Chondrocyte (in vitro differentiated cells): ENCODE measurements at regions not wholly inside any gene's neighbourhood (a gene's known extent, or its start where the extent isn't known, plus 50 kb on each side); places are given as distances from the start of the nearest gene placed in this dataset.

Source experiments
- DNase-seq: peaks from one replicate; pipeline ENCODE4 v3.0.0; 2021; ENCODE audit warnings: mixed read lengths, low spot score
- H3K27ac Mint-ChIP-seq: one replicate; pipeline ENCODE4 v1.8.0; 2021; ENCODE audit warnings: mild to moderate bottlenecking, moderate library complexity, mixed read lengths; ENCODE audit not compliant: unreplicated experiment
- H3K27me3 Mint-ChIP-seq: 2 replicates; pipeline ENCODE4 v1.8.0; 2021; ENCODE audit warnings: low read depth, mixed read lengths
- H3K36me3 Mint-ChIP-seq: 2 replicates; pipeline ENCODE4 v1.8.0; 2021; ENCODE audit warnings: low read depth, mixed read lengths
- H3K4me1 Mint-ChIP-seq: 2 replicates; pipeline ENCODE4 v1.8.0; 2021; ENCODE audit warnings: low read depth, mild to moderate bottlenecking, mixed read lengths
- H3K4me3 Mint-ChIP-seq: one replicate; pipeline ENCODE4 v1.8.0; 2021; ENCODE audit warnings: mild to moderate bottlenecking, moderate library complexity, mixed read lengths; ENCODE audit not compliant: unreplicated experiment
- H3K9me3 Mint-ChIP-seq: 2 replicates; pipeline ENCODE4 v1.8.0; 2021; ENCODE audit warnings: low read depth, mixed read lengths
- CTCF ChIP-seq: fragments of 200-600 bp; sonication (generic); IDR thresholded peaks from 2 replicates; pipeline ENCODE4 v1.5.0; 2021; ENCODE audit warnings: antibody characterized with exemption, mild to moderate bottlenecking, moderate library complexity

GRCh38 chr1:80994934-80995333 lies 805.8 kb upstream of the ADGRL2 start:
- DNase-seq: no peak
- TF ChIP-seq CTCF: no peak
- no peaks in the 10 kb centered on the region for H3K36me3 Mint-ChIP-seq
- no peaks in the 10 kb centered on the region for H3K27me3 Mint-ChIP-seq
- H3K27ac Mint-ChIP-seq: peak overlapping the region; percentile 3
- peaks cover 3% of the 10 kb centered on the region for H3K9me3 Mint-ChIP-seq
- no peak overlapping the region for H3K4me3 Mint-ChIP-seq
- peaks cover 33% of the 10 kb centered on the region for H3K4me1 Mint-ChIP-seq

GRCh38 chr1:80994038-80994437 lies 806.7 kb upstream of the ADGRL2 start:
- H3K4me1 Mint-ChIP-seq: peaks cover 35% of the 10 kb centered on the region
- H3K4me3 Mint-ChIP-seq: no peak overlapping the region
- TF ChIP-seq CTCF: no peak
- H3K27me3 Mint-ChIP-seq: no peaks in the 10 kb centered on the region
- H3K36me3 Mint-ChIP-seq: no peaks in the 10 kb centered on the region
- no peak overlapping the region for H3K27ac Mint-ChIP-seq
- no peak for DNase-seq
- H3K9me3 Mint-ChIP-seq: peaks cover 3% of the 10 kb centered on the region

DNA sequence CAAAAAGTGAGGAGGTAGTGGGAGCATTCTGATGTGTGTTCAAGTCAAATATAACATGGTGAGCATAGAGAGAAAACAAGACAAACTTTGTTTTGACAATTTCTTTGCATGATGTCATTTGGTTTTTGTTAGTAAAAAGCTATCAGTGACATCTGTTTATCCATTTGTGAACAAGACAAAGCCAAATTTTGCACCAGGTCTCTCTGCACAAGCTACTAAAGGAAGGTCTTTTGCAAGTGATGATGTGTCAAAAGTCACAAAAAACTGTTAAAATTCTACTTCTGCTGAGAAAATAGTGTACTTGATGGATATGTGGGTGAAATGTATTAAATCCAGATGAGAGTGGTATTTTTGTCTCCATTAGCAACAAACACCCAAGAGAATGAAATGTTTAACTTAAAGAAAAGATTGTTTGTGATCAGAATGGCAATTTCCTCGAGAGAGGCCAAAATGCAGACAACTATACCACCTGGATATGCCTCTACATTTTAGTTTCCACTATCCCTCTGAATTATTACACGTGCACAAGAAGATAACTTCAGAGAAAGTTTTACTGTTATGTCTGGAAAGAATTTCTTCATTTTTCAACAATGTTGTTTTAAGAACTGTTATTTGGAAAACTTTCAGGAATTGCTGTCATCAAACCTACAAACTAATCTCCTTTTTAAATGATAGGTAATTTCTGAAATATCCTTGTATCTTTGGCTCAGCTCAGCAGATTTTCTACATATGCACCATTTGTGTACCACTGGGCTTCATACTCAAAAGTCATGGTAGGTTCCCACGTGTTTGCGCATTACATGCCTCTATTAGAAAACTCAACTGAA lies 807.4 kb upstream of the ADGRL2 start:
- peaks cover 3% of the 10 kb centered on the region for H3K9me3 Mint-ChIP-seq
- DNase-seq: no peak
- no peaks in the 10 kb centered on the region for H3K27me3 Mint-ChIP-seq
- no peak for TF ChIP-seq CTCF
- H3K27ac Mint-ChIP-seq: no peak overlapping the region
- H3K36me3 Mint-ChIP-seq: no peaks in the 10 kb centered on the region
- H3K4me1 Mint-ChIP-seq: peaks cover 38% of the 10 kb centered on the region
- H3K4me3 Mint-ChIP-seq: no peak overlapping the region

- TF ChIP-seq CTCF: no peak
- Mint-ChIP-seq H3K4me3 (no peak overlapping the region), H3K27ac (no peak overlapping the region), H3K27me3 (no peaks in the 10 kb centered on the region), H3K36me3 (no peaks in the 10 kb centered on the region), H3K9me3 (peaks cover 4% of the 10 kb centered on the region), H3K4me1 (peaks cover 26% of the 10 kb centered on the region)
- no peak for DNase-seq
Measured at GRCh38 chr1:80989455-80989854, 811.3 kb upstream of the ADGRL2 start.

DNA sequence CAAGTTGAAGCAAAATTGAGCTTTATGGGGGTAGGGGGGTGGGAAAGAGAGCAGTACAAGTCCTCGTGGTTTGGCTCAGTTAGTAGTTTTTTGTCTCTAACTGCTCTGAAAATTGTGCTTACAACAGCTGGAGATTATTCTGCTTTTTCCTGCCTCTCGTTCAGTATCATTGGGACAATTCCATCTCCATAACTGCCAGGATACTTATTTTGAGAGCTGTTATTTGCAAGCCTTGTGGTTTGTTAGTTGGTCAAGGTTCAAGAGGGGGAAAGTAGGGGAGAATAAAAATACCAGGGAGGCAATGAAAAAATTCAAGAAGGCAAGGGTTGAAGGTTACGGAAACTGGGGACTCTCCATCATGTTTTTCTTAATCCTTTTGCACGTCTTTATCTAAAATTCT lies 811.8 kb upstream of the ADGRL2 start:
- no peak for DNase-seq
- Mint-ChIP-seq H3K4me3 (no peak overlapping the region), H3K36me3 (no peaks in the 10 kb centered on the region), H3K27ac (no peak overlapping the region), H3K27me3 (no peaks in the 10 kb centered on the region), H3K4me1 (peaks cover 20% of the 10 kb centered on the region), H3K9me3 (peaks cover 4% of the 10 kb centered on the region)
- no peak for TF ChIP-seq CTCF
